H9 (cell line): ENCODE measurements at regions not wholly inside any gene's neighbourhood (a gene's known extent, or its start where the extent isn't known, plus 50 kb on each side); places are given as distances from the start of the nearest gene placed in this dataset.

ENCODE experiments used
- DNase-seq: peaks from one replicate; pipeline ENCODE4 v3.0.0-alpha.2; 2017
- H2AFZ ChIP-seq: one replicate; pipeline ENCODE4 v1.6.1; 2013; ENCODE audit warnings: mild to moderate bottlenecking, low read length, control low read depth, moderate library complexity
- H2AK5ac ChIP-seq: 2 replicates; pipeline ENCODE4 v1.6.1; 2013; ENCODE audit warnings: low read length, control low read depth, mixed read lengths; ENCODE audit not compliant: insufficient read length
- H2BK120ac ChIP-seq: one replicate; pipeline ENCODE4 v1.6.1; 2013; ENCODE audit warnings: low read depth, mild to moderate bottlenecking, low read length, control low read depth, inconsistent platforms; ENCODE audit not compliant: poor library complexity, severe bottlenecking
- H2BK12ac ChIP-seq: 2 replicates; pipeline ENCODE4 v1.6.1; 2013; ENCODE audit warnings: low read length, control low read depth, mixed read lengths, low read depth; ENCODE audit not compliant: insufficient read length
- H2BK15ac ChIP-seq: 2 replicates; pipeline ENCODE4 v1.6.1; 2013; ENCODE audit warnings: low read depth, low read length, control low read depth
- H2BK20ac ChIP-seq: one replicate; pipeline ENCODE4 v1.6.1; 2013; ENCODE audit warnings: low read depth, mild to moderate bottlenecking, low read length, control low read depth, inconsistent platforms; ENCODE audit not compliant: poor library complexity, severe bottlenecking
- H2BK5ac ChIP-seq: 2 replicates; pipeline ENCODE4 v1.6.1; 2013; ENCODE audit warnings: low read length, control low read depth, mixed read lengths; ENCODE audit not compliant: insufficient read length
- H3K14ac ChIP-seq: 2 replicates; pipeline ENCODE4 v1.6.1; 2013; ENCODE audit warnings: low read length, control low read depth; ENCODE audit not compliant: insufficient read depth
- H3K18ac ChIP-seq: 2 replicates; pipeline ENCODE4 v1.6.1; 2013; ENCODE audit warnings: low read depth, mild to moderate bottlenecking, mixed read lengths, low read length, control low read depth; ENCODE audit not compliant: insufficient read length
- H3K23ac ChIP-seq: 2 replicates; pipeline ENCODE4 v1.6.1; 2013; ENCODE audit warnings: low read length, control low read depth, mixed read lengths, low read depth; ENCODE audit not compliant: insufficient read length
- H3K23me2 ChIP-seq: 2 replicates; pipeline ENCODE4 v1.6.1; 2013; ENCODE audit warnings: low read depth, mild to moderate bottlenecking, mixed read lengths, low read length, control low read depth; ENCODE audit not compliant: insufficient read length, poor library complexity, severe bottlenecking
- H3K27ac ChIP-seq: 2 replicates; pipeline ENCODE4 v1.5.1; 2013; ENCODE audit warnings: low read length, control low read depth, mixed read lengths, low read depth; ENCODE audit not compliant: insufficient read length
- H3K27me3 ChIP-seq: 2 replicates; pipeline ENCODE4 v1.6.1; 2013; ENCODE audit warnings: low read length, control low read depth, inconsistent platforms; ENCODE audit not compliant: insufficient read depth
- H3K4ac ChIP-seq: 2 replicates; pipeline ENCODE4 v1.6.1; 2013; ENCODE audit warnings: low read depth, mild to moderate bottlenecking, control low read depth, inconsistent platforms, low read length, moderate library complexity
- H3K4me1 ChIP-seq: 2 replicates; pipeline ENCODE4 v1.6.1; 2013; ENCODE audit warnings: low read length, control low read depth, inconsistent platforms; ENCODE audit not compliant: insufficient read depth
- H3K4me2 ChIP-seq: 2 replicates; pipeline ENCODE4 v1.6.1; 2013; ENCODE audit warnings: low read length, control low read depth, mixed read lengths; ENCODE audit not compliant: insufficient read length, insufficient read depth
- H3K56ac ChIP-seq: 2 replicates; pipeline ENCODE4 v1.6.1; 2013; ENCODE audit warnings: low read depth, mild to moderate bottlenecking, mixed read lengths, low read length, control low read depth; ENCODE audit not compliant: insufficient read length
- H3K79me1 ChIP-seq: 2 replicates; pipeline ENCODE4 v1.6.1; 2013; ENCODE audit warnings: low read depth, mild to moderate bottlenecking, moderate library complexity, low read length, control low read depth, inconsistent platforms; ENCODE audit not compliant: insufficient read depth, poor library complexity, severe bottlenecking
- H3K79me2 ChIP-seq: 2 replicates; pipeline ENCODE4 v1.6.1; 2013; ENCODE audit warnings: low read length, control low read depth, inconsistent platforms; ENCODE audit not compliant: insufficient read depth
- H3K9ac ChIP-seq: 2 replicates; pipeline ENCODE4 v1.6.1; 2013; ENCODE audit warnings: low read length, control low read depth, mixed read lengths; ENCODE audit not compliant: insufficient read length; ENCODE audit errors: extremely low read depth
- H3K9me3 ChIP-seq: one replicate; pipeline ENCODE4 v1.6.1; 2013; ENCODE audit warnings: low read depth, low read length, inconsistent platforms; ENCODE audit not compliant: control insufficient read depth
- H3T11ph ChIP-seq: one replicate; pipeline ENCODE4 v1.6.1; 2013; ENCODE audit warnings: mild to moderate bottlenecking, low read length, control low read depth, inconsistent platforms
- H4K20me1 ChIP-seq: one replicate; pipeline ENCODE4 v1.6.1; 2013; ENCODE audit not compliant: control insufficient read depth, insufficient read length, insufficient read depth
- H4K5ac ChIP-seq: 2 replicates; pipeline ENCODE4 v1.6.1; 2013; ENCODE audit warnings: low read depth, mild to moderate bottlenecking, mixed read lengths, low read length, control low read depth; ENCODE audit not compliant: insufficient read length
- H4K8ac ChIP-seq: replicated peaks from 2 replicates; pipeline ENCODE4 v1.6.1; 2013; ENCODE audit warnings: low read length, control low read depth, mixed read lengths, low read depth; ENCODE audit not compliant: insufficient read length
- H4K91ac ChIP-seq: 2 replicates; pipeline ENCODE4 v1.6.1; 2013; ENCODE audit warnings: low read depth, mild to moderate bottlenecking, moderate library complexity, mixed read lengths, low read length, control low read depth; ENCODE audit not compliant: insufficient read length
- H3K27ac Mint-ChIP-seq, 3 experiments: 2 replicates in 2 of 3; 3 replicates in 1 of 3; pipeline ENCODE4 v1.8.0; 2020 to 2021; ENCODE audit warnings: mixed read lengths in 3 of 3, mild to moderate bottlenecking in 1 of 3, moderate library complexity in 1 of 3
- H3K27me3 Mint-ChIP-seq: 2 replicates; pipeline ENCODE4 v1.8.0; 2021; ENCODE audit warnings: low read depth, mild to moderate bottlenecking, moderate library complexity, mixed read lengths
- H3K36me3 Mint-ChIP-seq, 3 experiments: 2 replicates in 2 of 3; 3 replicates in 1 of 3; pipeline ENCODE4 v1.8.0; 2020 to 2021; ENCODE audit warnings: low read depth in 3 of 3, mixed read lengths in 3 of 3; ENCODE audit not compliant: insufficient read depth in 1 of 3
- H3K4me1 Mint-ChIP-seq, 2 experiments: 2 replicates each; pipeline ENCODE4 v1.8.0; 2020; ENCODE audit warnings: mixed read lengths in 2 of 2
- H3K4me3 Mint-ChIP-seq, 2 experiments: 2 replicates in 1 of 2; 3 replicates in 1 of 2; pipeline ENCODE4 v1.8.0; 2020 to 2021; ENCODE audit warnings: mild to moderate bottlenecking in 2 of 2, mixed read lengths in 2 of 2, moderate library complexity in 1 of 2
- H3K9me3 Mint-ChIP-seq, 2 experiments: 2 replicates in 1 of 2; 3 replicates in 1 of 2; pipeline ENCODE4 v1.8.0; 2020; ENCODE audit warnings: mild to moderate bottlenecking in 2 of 2, mixed read lengths in 2 of 2, moderate library complexity in 1 of 2
- WGBS: extraction: QIAGEN DNeasy Blood & Tissue Kit; methylation state at CpG from one replicate; pipeline ENCODE4 v1.1.7; 2013; ENCODE audit warnings: missing lambda C conversion rate, low lambda C conversion rate, mixed read lengths; ENCODE audit not compliant: insufficient read length; ENCODE audit errors: extremely low coverage; 5-methylcytosine and 5-hydroxymethylcytosine counted together
- TF ChIP-seq, protein P1 (sequence below): fragments of 200-600 bp; sonication (generic); conservative IDR thresholded peaks from 3 replicates; pipeline ENCODE4 v1.8.0; 2021; ENCODE audit warnings: antibody characterized with exemption, mild to moderate bottlenecking

DNA sequence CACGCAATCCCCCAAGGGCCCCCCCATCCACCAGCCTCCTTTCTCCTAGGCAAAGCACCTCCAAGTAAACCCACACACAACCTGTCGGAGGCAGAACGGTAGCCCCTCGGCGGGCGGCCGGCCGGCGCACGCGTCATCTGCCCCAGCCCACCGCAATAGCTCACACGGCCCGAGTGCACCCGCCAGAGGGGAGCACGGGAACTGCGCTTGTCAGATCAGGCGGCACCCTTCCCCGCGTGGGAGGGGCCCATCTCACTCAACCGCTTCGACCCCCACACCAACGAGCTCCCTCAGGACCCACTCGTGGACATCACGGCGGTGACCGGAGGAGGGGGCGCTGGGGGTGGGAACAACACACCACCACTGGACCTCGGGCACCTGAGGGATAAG lies 767.9 kb upstream of the DEFB115 start:
- Histone ChIP-seq H2BK15ac (no peak overlapping the region), H3K79me2 (no peaks in the 10 kb centered on the region), H3K27me3 (no peaks in the 10 kb centered on the region), H3K27ac (no peak overlapping the region), H4K8ac (no peak overlapping the region), H2BK120ac (no peak overlapping the region), H3T11ph (no peak overlapping the region), H3K56ac (no peak overlapping the region), H3K14ac (no peak overlapping the region), H4K20me1 (no peaks in the 10 kb centered on the region), H3K23me2 (no peaks in the 10 kb centered on the region), H4K91ac (no peak overlapping the region), H3K4me2 (no peak overlapping the region), H3K23ac (no peak overlapping the region), H3K9me3 (peaks cover 54% of the 10 kb centered on the region), H3K18ac (no peak overlapping the region), H3K79me1 (no peaks in the 10 kb centered on the region), H2AFZ (no peak overlapping the region), H2BK12ac (no peak overlapping the region), H3K4ac (no peak overlapping the region), H2AK5ac (no peak overlapping the region), H2BK5ac (no peak overlapping the region), H3K4me1 (no peaks in the 10 kb centered on the region), H3K9ac (no peak overlapping the region), H4K5ac (no peak overlapping the region), H2BK20ac (no peak overlapping the region)
- H3K27me3 Mint-ChIP-seq, result peaks cover 3% of the 10 kb centered on the region
- H3K36me3 Mint-ChIP-seq, result peaks cover 18 to 28% (median 21%) of the 10 kb centered on the region in 3 experiments; a peak in 6 of 7 replicates
- no peak overlapping the region for H3K4me3 Mint-ChIP-seq
- WGBS, result no CpG with 5 or more reads among the region's 29 CpGs
- peaks cover 79 to 81% of the 10 kb centered on the region in 2 experiments for H3K9me3 Mint-ChIP-seq
- TF ChIP-seq, protein P1, sequence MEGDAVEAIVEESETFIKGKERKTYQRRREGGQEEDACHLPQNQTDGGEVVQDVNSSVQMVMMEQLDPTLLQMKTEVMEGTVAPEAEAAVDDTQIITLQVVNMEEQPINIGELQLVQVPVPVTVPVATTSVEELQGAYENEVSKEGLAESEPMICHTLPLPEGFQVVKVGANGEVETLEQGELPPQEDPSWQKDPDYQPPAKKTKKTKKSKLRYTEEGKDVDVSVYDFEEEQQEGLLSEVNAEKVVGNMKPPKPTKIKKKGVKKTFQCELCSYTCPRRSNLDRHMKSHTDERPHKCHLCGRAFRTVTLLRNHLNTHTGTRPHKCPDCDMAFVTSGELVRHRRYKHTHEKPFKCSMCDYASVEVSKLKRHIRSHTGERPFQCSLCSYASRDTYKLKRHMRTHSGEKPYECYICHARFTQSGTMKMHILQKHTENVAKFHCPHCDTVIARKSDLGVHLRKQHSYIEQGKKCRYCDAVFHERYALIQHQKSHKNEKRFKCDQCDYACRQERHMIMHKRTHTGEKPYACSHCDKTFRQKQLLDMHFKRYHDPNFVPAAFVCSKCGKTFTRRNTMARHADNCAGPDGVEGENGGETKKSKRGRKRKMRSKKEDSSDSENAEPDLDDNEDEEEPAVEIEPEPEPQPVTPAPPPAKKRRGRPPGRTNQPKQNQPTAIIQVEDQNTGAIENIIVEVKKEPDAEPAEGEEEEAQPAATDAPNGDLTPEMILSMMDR, result no peak
- no peaks in the 10 kb centered on the region for H3K4me1 Mint-ChIP-seq
- H3K27ac Mint-ChIP-seq, result no peak overlapping the region
- no peak for DNase-seq
